Astrocyte (in vitro differentiated cells and primary cell): ENCODE measurements at regions not wholly inside any gene's neighbourhood (a gene's known extent, or its start where the extent isn't known, plus 50 kb on each side); places are given as distances from the start of the nearest gene placed in this dataset.

Experiments
- DNase-seq: peaks from one replicate; pipeline ENCODE4 v3.0.0-alpha.2; 2010; ENCODE audit warnings: low read depth
- FAIRE-seq: peaks from 2 replicates; lab custom pipeline; 2011; peaks lifted over from hg19 to GRCh38; lab: Jason Lieb, UNC
- H2AFZ ChIP-seq: 2 replicates; pipeline ENCODE4 v1.6.0; 2012; ENCODE audit warnings: low read depth, low read length, inconsistent platforms
- H3K27ac ChIP-seq: 2 replicates; pipeline ENCODE4 v1.5.1; 2011; ENCODE audit warnings: low read depth, low read length, inconsistent platforms
- H3K27me3 ChIP-seq: 2 replicates; pipeline ENCODE4 v1.6.0; 2011; ENCODE audit warnings: low read length, inconsistent platforms; ENCODE audit not compliant: insufficient read depth
- H3K36me3 ChIP-seq: 2 replicates; pipeline ENCODE4 v1.5.1; 2011; ENCODE audit warnings: low read length, inconsistent platforms; ENCODE audit not compliant: insufficient read depth
- H3K4me1 ChIP-seq: 2 replicates; pipeline ENCODE4 v1.5.1; 2011; ENCODE audit warnings: low read length, inconsistent platforms; ENCODE audit not compliant: insufficient read depth
- H3K4me2 ChIP-seq: 2 replicates; pipeline ENCODE4 v1.6.0; 2012; ENCODE audit warnings: low read length, inconsistent platforms
- H3K4me3 ChIP-seq: 2 replicates; pipeline ENCODE4 v1.5.1; 2011; ENCODE audit warnings: low read depth, mild to moderate bottlenecking, low read length, inconsistent platforms; ENCODE audit not compliant: insufficient read depth
- H3K79me2 ChIP-seq: 2 replicates; pipeline ENCODE4 v1.6.0; 2012; ENCODE audit warnings: mild to moderate bottlenecking, low read length, inconsistent platforms; ENCODE audit not compliant: insufficient read depth
- H3K9ac ChIP-seq: 2 replicates; pipeline ENCODE4 v1.6.0; 2012; ENCODE audit warnings: mild to moderate bottlenecking, low read length, inconsistent platforms
- H3K9me3 ChIP-seq: 2 replicates; pipeline ENCODE4 v1.5.1; 2012; ENCODE audit warnings: low read depth, mild to moderate bottlenecking, low read length, inconsistent platforms; ENCODE audit not compliant: insufficient read depth
- H4K20me1 ChIP-seq: 2 replicates; pipeline ENCODE4 v1.6.0; 2012; ENCODE audit warnings: low read length, inconsistent platforms; ENCODE audit not compliant: insufficient read depth
- H3K27ac Mint-ChIP-seq: one replicate; pipeline ENCODE4 v1.8.0; 2021; ENCODE audit warnings: mild to moderate bottlenecking, mixed read lengths; ENCODE audit not compliant: unreplicated experiment
- H3K27me3 Mint-ChIP-seq: one replicate; pipeline ENCODE4 v1.8.0; 2021; ENCODE audit warnings: low read depth, mixed read lengths; ENCODE audit not compliant: unreplicated experiment
- H3K36me3 Mint-ChIP-seq: one replicate; pipeline ENCODE4 v1.8.0; 2021; ENCODE audit warnings: low read depth, mixed read lengths; ENCODE audit not compliant: unreplicated experiment
- H3K4me1 Mint-ChIP-seq: one replicate; pipeline ENCODE4 v1.8.0; 2021; ENCODE audit warnings: low read depth, mixed read lengths; ENCODE audit not compliant: unreplicated experiment
- H3K4me3 Mint-ChIP-seq: one replicate; pipeline ENCODE4 v1.8.0; 2021; ENCODE audit warnings: mild to moderate bottlenecking, moderate library complexity, mixed read lengths; ENCODE audit not compliant: unreplicated experiment
- H3K9me3 Mint-ChIP-seq: one replicate; pipeline ENCODE4 v1.8.0; 2021; ENCODE audit warnings: mild to moderate bottlenecking, mixed read lengths; ENCODE audit not compliant: unreplicated experiment
- CTCF ChIP-seq: IDR thresholded peaks from 2 replicates; pipeline ENCODE4 v1.5.1; 2011; ENCODE audit warnings: low read depth, mild to moderate bottlenecking, inconsistent platforms, low read length, moderate library complexity; ENCODE audit not compliant: insufficient read depth
- EZH2 ChIP-seq: IDR thresholded peaks from 2 replicates; pipeline ENCODE4 v1.6.1; 2012; ENCODE audit warnings: mild to moderate bottlenecking, low read length, inconsistent platforms; ENCODE audit not compliant: insufficient read depth

GRCh38 chr16:54437401-54437800 lies 150.8 kb upstream of the IRX3 start:
- no peaks in the 10 kb centered on the region for H3K36me3 Mint-ChIP-seq
- Histone ChIP-seq H3K79me2 (no peaks in the 10 kb centered on the region), H3K4me2 (no peak overlapping the region), H3K27me3 (peaks cover 24% of the 10 kb centered on the region), H3K4me1 (peaks cover 1% of the 10 kb centered on the region), H3K9ac (no peak overlapping the region), H4K20me1 (no peaks in the 10 kb centered on the region), H3K9me3 (no peaks in the 10 kb centered on the region), H3K4me3 (no peak overlapping the region), H2AFZ (no peak overlapping the region), H3K36me3 (no peaks in the 10 kb centered on the region), H3K27ac (no peak overlapping the region)
- H3K27ac Mint-ChIP-seq, result no peak overlapping the region
- DNase-seq (no peak), FAIRE-seq (no peak)
- H3K4me1 Mint-ChIP-seq, result no peaks in the 10 kb centered on the region
- TF ChIP-seq CTCF, result no peak
- H3K9me3 Mint-ChIP-seq, result peaks cover 14% of the 10 kb centered on the region
- H3K4me3 Mint-ChIP-seq, result no peak overlapping the region
- peaks cover 40% of the 10 kb centered on the region for H3K27me3 Mint-ChIP-seq

DNA sequence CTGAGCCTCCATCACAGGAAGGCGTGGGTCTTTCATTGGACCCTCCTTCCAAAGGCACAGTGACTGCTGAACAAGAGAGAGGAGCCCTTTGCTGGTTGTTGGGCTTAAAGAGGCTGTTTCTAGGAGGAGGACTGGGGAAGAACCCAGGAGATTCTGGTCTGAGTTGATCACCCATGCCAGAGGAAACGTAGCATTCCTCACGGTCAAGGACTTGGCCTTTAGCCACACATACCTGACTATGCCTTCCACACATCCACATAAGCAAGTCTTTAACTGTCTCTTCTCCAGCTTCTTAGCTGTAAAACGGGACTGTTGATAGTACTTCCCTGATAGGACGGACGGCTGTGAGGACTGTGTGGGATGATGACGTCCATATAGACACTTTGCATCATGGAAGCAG lies 149.8 kb upstream of the IRX3 start:
- no peaks in the 10 kb centered on the region for H3K36me3 Mint-ChIP-seq
- H3K9me3 ChIP-seq, result no peaks in the 10 kb centered on the region

GRCh38 chr16:54434859-54435258 lies 148.3 kb upstream of the IRX3 start:
- Histone ChIP-seq H3K4me3 (no peak overlapping the region), H3K9me3 (no peaks in the 10 kb centered on the region), H2AFZ (no peak overlapping the region), H3K4me2 (no peak overlapping the region), H3K9ac (no peak overlapping the region), H4K20me1 (no peaks in the 10 kb centered on the region), H3K79me2 (no peaks in the 10 kb centered on the region), H3K27ac (no peak overlapping the region), H3K36me3 (no peaks in the 10 kb centered on the region), H3K27me3 (peaks cover 20% of the 10 kb centered on the region), H3K4me1 (peaks cover 25% of the 10 kb centered on the region)
- no peak overlapping the region for H3K27ac Mint-ChIP-seq
- H3K4me1 Mint-ChIP-seq, result peaks cover 10% of the 10 kb centered on the region
- DNase-seq, result no peak
- no peak for TF ChIP-seq EZH2
- TF ChIP-seq CTCF, result no peak
- no peak overlapping the region for H3K4me3 Mint-ChIP-seq
- no peak for FAIRE-seq
- peaks cover 3% of the 10 kb centered on the region for H3K36me3 Mint-ChIP-seq
- H3K27me3 Mint-ChIP-seq, result peaks cover 41% of the 10 kb centered on the region
- H3K9me3 Mint-ChIP-seq, result peaks cover 17% of the 10 kb centered on the region

More for the DNA sequence above, 149.8 kb upstream of the IRX3 start:
- no peak overlapping the region for H3K4me3 Mint-ChIP-seq
- no peak for FAIRE-seq
- Histone ChIP-seq H3K27ac (no peak overlapping the region), H3K36me3 (no peaks in the 10 kb centered on the region), H2AFZ (no peak overlapping the region), H4K20me1 (no peaks in the 10 kb centered on the region), H3K4me2 (no peak overlapping the region), H3K27me3 (peaks cover 24% of the 10 kb centered on the region), H3K4me3 (no peak overlapping the region), H3K9ac (no peak overlapping the region), H3K4me1 (peaks cover 12% of the 10 kb centered on the region), H3K79me2 (no peaks in the 10 kb centered on the region)
- H3K9me3 Mint-ChIP-seq, result peaks cover 14% of the 10 kb centered on the region
- TF ChIP-seq EZH2 (no peak), CTCF (no peak)
- no peak overlapping the region for H3K27ac Mint-ChIP-seq
- peaks cover 41% of the 10 kb centered on the region for H3K27me3 Mint-ChIP-seq
- no peak for DNase-seq
- peaks cover 2% of the 10 kb centered on the region for H3K4me1 Mint-ChIP-seq
